Mucosa of descending colon (tissue), 3 donors: ENCODE measurements at regions not wholly inside any gene's neighbourhood (a gene's known extent, or its start where the extent isn't known, plus 50 kb on each side); places are given as distances from the start of the nearest gene placed in this dataset.

ENCODE experiments used
- ATAC-seq: fragments of 200-7000 bp; cut with Tn5 transposase; one replicate; pipeline ENCODE4 v1.9.1; 2020; ENCODE audit warnings: mild to moderate bottlenecking, moderate library complexity
- DNase-seq, 3 donors: peaks; one replicate each; pipeline ENCODE4 v3.0.0-alpha.2; 2020
- H3K36me3 ChIP-seq: fragments of 200-600 bp; one replicate; pipeline ENCODE4 v1.8.0; 2021; ENCODE audit warnings: low read depth, mild to moderate bottlenecking
- H3K4me1 ChIP-seq: fragments of 200-600 bp; one replicate; pipeline ENCODE4 v1.8.0; 2021; ENCODE audit warnings: low read depth, mild to moderate bottlenecking
- H3K4me3 ChIP-seq: fragments of 200-600 bp; one replicate; pipeline ENCODE4 v1.8.0; 2021; ENCODE audit warnings: mild to moderate bottlenecking
- H3K9me3 ChIP-seq: fragments of 200-600 bp; one replicate; pipeline ENCODE4 v1.8.0; 2021; ENCODE audit warnings: mild to moderate bottlenecking
- intact Hi-C, 2 donors: fragments of 100-400 bp; cut with DNase I in 1 of 2; cut with micrococcal nuclease in 1 of 2; formaldehyde crosslinking; loops; one replicate each; pipeline versions ENCODE4 v1.11.0 to v1.11.1; 2022; cut with DNase I, micrococcal nuclease
- TF ChIP-seq, protein P1 (sequence below): fragments of 200-600 bp; IDR thresholded peaks from one replicate; pipeline ENCODE4 v1.8.0; 2022; ENCODE audit warnings: antibody characterized with exemption, mild to moderate bottlenecking
- donor health status: DM: no; HTN: no; CAD: no; lungs with moderate emphysema.
- donor health status: DM: no; HTN: no; CAD: no.
- donor health status: DM: no; HTN: yes; CAD: no.

- H3K4me1 ChIP-seq: no peaks in the 10 kb centered on the region
- no peak overlapping the region for H3K4me3 ChIP-seq
- H3K9me3 ChIP-seq: no peaks in the 10 kb centered on the region
- H3K36me3 ChIP-seq: no peaks in the 10 kb centered on the region
- DNase-seq (no peak), ATAC-seq (no peak)
- intact Hi-C loops: no loop called here
- TF ChIP-seq, protein P1, sequence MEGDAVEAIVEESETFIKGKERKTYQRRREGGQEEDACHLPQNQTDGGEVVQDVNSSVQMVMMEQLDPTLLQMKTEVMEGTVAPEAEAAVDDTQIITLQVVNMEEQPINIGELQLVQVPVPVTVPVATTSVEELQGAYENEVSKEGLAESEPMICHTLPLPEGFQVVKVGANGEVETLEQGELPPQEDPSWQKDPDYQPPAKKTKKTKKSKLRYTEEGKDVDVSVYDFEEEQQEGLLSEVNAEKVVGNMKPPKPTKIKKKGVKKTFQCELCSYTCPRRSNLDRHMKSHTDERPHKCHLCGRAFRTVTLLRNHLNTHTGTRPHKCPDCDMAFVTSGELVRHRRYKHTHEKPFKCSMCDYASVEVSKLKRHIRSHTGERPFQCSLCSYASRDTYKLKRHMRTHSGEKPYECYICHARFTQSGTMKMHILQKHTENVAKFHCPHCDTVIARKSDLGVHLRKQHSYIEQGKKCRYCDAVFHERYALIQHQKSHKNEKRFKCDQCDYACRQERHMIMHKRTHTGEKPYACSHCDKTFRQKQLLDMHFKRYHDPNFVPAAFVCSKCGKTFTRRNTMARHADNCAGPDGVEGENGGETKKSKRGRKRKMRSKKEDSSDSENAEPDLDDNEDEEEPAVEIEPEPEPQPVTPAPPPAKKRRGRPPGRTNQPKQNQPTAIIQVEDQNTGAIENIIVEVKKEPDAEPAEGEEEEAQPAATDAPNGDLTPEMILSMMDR: no peak
Measured at GRCh38 chr10:62926407-62926806, 110.2 kb upstream of the EGR2 start.

DNA sequence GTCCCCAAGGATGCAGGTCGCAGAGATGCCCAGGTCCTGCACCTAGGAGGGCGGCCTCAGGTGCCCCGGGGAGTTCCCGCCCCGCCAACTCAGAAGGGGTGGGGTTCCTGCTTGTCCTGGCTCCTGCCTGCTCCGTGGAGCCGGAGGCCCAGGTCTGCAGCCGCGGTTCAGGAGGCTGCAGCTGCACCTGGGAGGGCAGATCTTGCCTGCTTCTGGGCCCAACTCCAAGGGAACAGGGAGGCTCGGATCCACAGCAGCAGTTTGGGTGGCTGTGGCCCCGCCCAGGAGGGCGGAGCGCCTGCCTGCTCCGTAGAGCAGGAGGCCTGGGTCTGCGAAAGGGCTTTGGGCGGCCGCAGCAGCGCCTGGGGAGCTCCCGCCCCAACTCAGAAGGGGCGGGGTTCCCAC lies 108.2 kb upstream of the EGR2 start:
- no peaks in the 10 kb centered on the region for H3K36me3 ChIP-seq
- ATAC-seq (peak; percentile 60), DNase-seq (peak in 1 of 3 donors; percentile 49)
- H3K4me3 ChIP-seq: no peak overlapping the region
- no peaks in the 10 kb centered on the region for H3K9me3 ChIP-seq
- no peaks in the 10 kb centered on the region for H3K4me1 ChIP-seq
- intact Hi-C loops: no loop called here
- TF ChIP-seq, protein P1: no peak

DNA sequence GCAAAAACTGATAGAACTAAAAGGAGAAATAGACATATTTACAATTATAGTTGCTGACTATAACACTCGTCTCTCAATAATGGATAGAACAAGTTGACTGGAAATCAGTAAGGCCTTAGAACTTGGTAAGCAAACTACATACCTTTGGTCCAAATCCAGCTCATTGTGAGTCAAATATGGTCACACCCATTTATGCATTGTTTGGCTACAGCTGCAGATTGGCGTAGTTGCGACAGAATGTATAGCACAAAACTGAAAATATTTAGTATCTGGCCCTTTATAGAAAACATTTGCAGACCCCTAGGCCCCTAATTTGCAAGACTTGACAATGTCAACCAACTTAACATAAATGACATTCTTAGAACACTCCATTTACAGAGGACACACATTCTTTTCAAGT lies 103.6 kb upstream of the EGR2 start:
- TF ChIP-seq, protein P1: no peak
- Histone ChIP-seq H3K4me1 (no peaks in the 10 kb centered on the region), H3K36me3 (no peaks in the 10 kb centered on the region), H3K4me3 (no peak overlapping the region), H3K9me3 (no peaks in the 10 kb centered on the region)
- ATAC-seq (peak; percentile 28), DNase-seq (no peak)
- intact Hi-C loops: no loop called here

DNA sequence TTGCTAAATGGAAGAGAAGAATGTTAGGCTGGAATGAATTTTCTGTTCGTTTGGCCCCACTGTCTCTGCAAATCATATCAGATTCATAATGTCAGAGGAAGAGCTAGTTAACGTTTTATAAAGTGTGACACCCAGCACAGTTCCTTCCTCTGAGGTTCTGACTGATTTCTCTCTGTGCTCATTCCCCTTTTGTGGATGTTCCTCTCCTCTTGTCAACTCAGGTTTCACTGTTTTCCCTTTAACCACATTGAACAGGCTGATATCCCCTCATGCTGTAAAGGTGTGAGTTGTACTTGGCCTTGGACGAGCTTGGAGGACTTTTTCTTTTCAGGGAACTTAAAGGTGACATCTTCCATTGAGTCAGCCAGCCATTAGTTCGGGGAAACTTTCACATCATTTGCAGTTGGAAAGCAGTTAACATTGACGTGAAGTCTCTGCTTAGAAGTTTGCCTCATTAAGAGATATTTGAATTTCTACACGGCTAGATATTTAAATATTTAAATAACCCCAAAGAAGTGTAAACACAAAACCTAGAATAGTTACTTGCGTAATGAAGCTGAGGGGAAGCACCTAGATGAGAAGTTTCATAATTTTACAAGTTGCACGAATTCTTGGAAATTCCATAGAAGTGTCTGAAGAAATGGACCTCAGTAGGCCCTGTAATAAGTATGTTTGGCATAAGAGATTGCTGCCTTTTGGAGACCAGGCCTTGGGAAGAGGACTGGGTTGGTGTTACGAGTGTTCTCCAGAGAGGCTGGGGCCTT lies 101.5 kb upstream of the EGR2 start:
- intact Hi-C loops: no loop called here
- ATAC-seq (no peak), DNase-seq (no peak)
- H3K4me3 ChIP-seq: no peak overlapping the region
- H3K4me1 ChIP-seq: no peaks in the 10 kb centered on the region
- H3K9me3 ChIP-seq: no peaks in the 10 kb centered on the region
- TF ChIP-seq, protein P1: no peak
- H3K36me3 ChIP-seq: no peaks in the 10 kb centered on the region

DNA sequence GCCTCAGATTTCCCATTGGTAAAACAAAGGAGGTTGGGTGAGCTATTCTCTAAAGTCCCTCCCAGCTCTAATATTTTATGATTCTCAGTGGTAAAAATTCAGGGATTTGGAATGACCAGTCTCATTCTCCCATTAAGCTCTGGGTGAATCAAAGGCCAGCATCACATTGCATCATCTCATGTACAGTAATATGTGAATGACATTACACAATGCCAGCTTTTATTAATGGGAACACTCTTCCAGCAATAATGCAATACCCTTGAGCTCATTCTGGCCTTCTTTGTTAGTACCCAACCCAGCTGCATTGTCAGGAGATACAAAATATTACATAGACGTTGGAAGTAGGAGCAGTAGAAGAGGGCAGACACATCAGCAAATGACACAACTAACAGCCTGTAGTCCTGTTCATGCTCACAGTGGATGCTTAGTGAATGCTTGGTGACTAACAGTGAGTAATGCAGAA lies 100.0 kb upstream of the EGR2 start:
- intact Hi-C loops: no loop called here
- H3K4me3 ChIP-seq: no peak overlapping the region
- no peaks in the 10 kb centered on the region for H3K36me3 ChIP-seq
- TF ChIP-seq, protein P1: no peak
- no peak for DNase-seq
- no peaks in the 10 kb centered on the region for H3K9me3 ChIP-seq
- no peaks in the 10 kb centered on the region for H3K4me1 ChIP-seq
- ATAC-seq: peak; percentile 19

DNA sequence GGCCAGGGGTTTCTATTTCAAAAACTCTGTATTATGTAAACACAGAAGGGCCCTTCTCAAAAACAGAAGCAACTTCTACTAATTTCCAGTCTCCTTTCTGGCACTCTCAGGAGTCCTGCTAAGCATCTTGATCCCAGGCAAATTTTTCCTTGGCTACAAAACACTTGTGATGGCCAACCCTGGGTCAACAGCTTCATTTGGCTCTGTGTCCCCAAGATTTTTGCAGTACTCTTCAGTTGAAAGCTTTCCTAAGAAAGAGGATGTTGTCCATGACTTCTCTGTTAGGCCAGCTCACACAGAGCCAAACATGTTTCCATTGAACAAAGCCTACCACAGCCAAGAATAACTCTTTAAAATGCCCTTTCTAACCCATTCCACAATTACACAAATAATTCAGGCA lies 99.0 kb upstream of the EGR2 start:
- Histone ChIP-seq H3K9me3 (no peaks in the 10 kb centered on the region), H3K36me3 (no peaks in the 10 kb centered on the region), H3K4me1 (no peaks in the 10 kb centered on the region), H3K4me3 (no peak overlapping the region)
- ATAC-seq (no peak), DNase-seq (no peak)
- intact Hi-C loops: no loop called here
- TF ChIP-seq, protein P1: no peak
